NCI-H1105 treated with DMSO at 0.1 percent for 48 hours (cell line): ENCODE measurements at regions not wholly inside any gene's neighbourhood (a gene's known extent, or its start where the extent isn't known, plus 50 kb on each side); places are given as distances from the start of the nearest gene placed in this dataset.
"Not testable (repeated sequence)": the region's sequence is repeated elsewhere in the genome, so short reads cannot be mapped to it uniquely, and the experiment has no call there.

Experiments
- DNase-seq: peaks from one replicate; lab custom pipeline; 2025; lab: John Stamatoyannopoulos, UW

- no peak for DNase-seq
Observed at GRCh38 chr9:102728946-102729345, 266.2 kb upstream of the CYLC2 start.

DNA sequence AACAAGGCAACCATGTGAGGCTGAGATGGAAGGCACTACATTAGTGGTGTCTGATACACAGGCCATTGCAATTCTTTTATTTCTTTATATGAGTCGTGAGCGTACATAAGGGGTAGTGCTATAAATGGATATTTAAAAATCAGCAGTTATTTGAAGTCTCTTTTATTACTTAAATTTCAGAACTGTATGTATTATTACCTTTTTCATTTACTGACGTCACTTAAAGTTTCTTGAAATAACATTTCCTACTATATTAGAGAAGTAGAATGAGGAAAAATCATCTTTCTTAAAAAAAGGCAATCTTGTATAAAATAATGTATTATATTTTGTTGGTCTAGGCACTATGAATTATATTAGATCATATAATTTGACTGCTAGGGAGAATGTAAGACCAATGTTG is 280.9 kb upstream of the CYLC2 start:
- no peak for DNase-seq

DNA sequence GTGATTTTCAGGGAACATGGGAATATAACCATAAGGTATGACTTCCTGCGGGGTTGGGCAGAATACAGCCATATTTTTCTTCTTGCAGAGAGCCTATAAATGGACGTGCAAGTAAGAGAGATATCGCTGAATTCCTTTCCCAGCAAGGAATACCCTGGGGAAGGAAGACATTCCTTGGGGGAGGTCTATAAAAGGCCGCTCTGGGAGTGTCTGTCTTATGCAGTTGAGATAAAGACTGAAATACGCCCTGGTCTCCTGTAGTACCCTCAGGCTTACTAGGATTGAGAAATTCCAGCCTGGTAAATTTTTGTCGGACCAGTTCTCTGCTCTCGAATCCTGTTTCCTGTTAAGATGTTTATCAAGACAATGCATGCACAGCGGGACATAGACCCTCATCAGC is 282.2 kb upstream of the CYLC2 start:
- not testable (repeated sequence) for DNase-seq

DNA sequence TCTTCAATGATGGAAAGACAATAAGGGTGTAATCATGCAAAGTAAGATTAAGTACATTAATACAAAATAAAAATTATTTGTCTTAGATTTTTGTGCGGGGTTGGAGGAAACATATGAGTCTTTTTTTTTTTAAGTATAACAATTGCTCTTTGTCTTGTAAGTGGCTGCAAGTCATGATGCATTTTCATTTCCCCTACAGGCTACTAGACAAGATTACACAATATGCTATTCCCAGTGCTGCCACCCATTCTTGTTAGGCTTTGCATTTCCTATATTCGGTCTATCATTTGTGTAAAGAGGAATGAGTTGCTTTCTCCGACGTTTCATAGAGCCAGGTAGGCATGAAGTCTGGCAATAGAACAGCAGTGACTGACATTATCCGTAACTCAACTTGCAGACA is 294.2 kb upstream of the CYLC2 start:
- no peak for DNase-seq

DNA sequence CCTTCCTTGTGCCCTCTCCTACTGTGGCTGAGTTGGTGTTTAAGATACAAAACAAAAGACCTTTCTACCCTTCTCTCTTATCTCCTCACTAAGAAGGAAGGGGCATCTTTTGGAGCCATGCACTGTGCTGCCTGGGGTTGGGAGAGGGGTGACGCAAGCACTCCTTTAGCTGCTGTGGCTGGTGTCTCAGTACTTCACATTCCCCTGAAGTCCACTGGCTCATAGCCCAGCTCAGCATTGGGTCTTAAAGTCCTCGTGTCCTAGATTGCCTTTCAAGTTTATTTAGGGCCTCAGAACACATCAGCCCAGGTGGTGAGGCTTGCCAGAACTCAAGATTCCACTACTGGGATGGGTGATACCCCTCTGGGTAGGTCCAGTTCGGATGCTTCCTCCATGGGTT is 325.9 kb upstream of the CYLC2 start:
- no peak for DNase-seq

DNA sequence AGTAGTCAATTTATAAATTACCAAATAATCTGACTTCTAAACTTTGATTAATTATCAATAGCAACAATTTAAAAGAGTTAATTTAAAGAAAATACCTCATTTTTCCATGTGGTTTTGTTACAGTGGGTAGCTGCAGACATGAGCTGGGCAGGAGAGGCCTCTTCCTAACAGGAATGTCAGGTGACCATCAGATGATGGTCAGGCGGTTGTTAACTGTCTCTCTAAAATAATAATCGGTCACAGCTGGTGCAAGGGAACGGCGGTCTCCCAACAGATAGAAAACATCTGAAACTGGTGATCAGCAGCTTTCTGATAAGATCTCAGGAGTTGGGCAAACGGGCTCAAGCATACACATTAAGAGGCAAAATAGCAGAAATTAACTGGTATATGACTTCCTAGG is 342.7 kb upstream of the CYLC2 start:
- no peak for DNase-seq

GRCh38 chr9:102650896-102651295 is 344.2 kb upstream of the CYLC2 start:
- DNase-seq: no peak

GRCh38 chr9:102642651-102643050 is 352.5 kb upstream of the CYLC2 start:
- DNase-seq: no peak

- no peak for DNase-seq
Observed at GRCh38 chr9:102631559-102631958, 363.6 kb upstream of the CYLC2 start.

- DNase-seq: no peak
Observed at GRCh38 chr9:102609461-102609860, 385.7 kb upstream of the CYLC2 start.

GRCh38 chr9:102603198-102604195 is 391.6 kb upstream of the CYLC2 start:
- not testable (repeated sequence) for DNase-seq

GRCh38 chr9:102594241-102594640 is 400.9 kb upstream of the CYLC2 start:
- DNase-seq: no peak

DNA sequence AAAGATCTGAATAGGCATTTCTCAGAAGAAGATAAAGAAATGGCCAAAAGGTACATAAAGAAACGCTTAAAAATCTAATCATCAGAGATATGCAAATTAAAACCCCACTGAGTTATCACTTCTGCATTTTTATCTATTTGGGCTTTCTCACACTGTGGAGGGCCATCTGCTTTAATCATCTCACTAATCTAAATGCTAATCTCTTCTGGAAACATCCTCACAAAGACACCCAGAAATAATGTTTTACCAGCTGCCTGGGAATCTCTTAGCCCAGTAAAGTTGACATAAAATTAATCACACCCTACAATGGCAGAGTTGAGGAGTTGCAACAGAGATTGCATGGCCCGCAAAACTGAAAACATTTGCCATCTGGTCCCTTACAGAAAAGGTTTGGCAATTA is 407.9 kb upstream of the CYLC2 start:
- DNase-seq: no peak

DNA sequence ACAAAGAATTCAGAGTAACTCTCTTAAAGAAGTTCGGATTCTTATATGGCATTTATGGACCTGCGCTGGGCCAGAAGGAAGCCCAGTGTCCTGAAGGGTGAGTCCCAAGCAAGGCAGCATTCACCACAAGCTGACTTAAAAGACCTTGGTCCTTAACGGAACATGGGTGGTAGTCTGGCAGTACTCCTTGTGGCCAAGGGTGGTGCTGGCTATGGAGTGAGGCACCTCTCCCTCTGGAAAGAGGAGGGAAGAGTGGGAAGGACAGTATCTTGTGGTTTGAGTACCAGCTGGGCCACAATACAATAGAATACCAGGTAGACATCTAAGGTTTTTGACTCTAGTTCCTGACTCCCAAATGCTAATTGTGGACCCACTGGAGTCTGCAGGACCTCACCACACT is 425.7 kb upstream of the CYLC2 start:
- DNase-seq: no peak

GRCh38 chr9:102551346-102551745 is 443.8 kb upstream of the CYLC2 start:
- DNase-seq: no peak

DNA sequence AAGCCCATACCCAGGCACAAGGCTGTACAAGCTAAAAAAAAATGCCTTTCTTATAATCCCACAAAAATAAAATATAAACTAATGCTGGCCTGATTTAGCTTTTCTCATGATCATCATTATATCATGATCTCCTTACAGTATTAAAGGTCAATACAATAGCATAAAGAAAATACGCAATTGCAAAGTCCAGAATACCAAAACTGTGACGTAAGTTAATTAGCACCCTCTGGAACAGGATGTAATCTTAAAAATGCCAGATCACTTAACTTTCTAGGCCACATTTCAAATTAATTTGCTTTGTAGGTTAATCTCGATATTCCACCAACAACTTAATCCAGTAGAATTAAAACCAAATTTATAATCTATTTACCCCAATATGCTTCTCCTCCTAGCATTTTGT is 444.2 kb upstream of the CYLC2 start:
- no peak for DNase-seq

GRCh38 chr9:102550266-102550665 is 444.9 kb upstream of the CYLC2 start:
- no peak for DNase-seq

DNA sequence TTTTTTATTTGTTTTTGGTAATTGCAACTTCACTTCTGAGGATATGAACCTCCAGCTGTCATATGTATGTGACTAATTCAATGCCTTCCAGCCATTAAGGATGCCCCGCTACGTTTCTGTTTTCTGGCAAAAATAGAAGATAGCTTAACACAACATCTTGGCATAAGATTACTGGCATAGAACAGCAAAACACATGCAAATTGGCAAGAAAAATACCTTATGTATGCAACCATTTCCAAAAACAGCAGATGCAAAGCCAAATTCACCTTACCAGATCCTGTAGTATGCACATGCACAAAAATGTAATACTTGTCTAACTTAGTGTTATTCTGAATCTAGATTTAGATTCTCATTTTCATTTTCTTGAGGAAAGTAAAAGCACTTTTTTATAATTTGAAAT is 461.1 kb upstream of the CYLC2 start:
- DNase-seq: no peak

GRCh38 chr9:102521097-102521755 is 473.9 kb upstream of the CYLC2 start:
- no peak for DNase-seq

DNA sequence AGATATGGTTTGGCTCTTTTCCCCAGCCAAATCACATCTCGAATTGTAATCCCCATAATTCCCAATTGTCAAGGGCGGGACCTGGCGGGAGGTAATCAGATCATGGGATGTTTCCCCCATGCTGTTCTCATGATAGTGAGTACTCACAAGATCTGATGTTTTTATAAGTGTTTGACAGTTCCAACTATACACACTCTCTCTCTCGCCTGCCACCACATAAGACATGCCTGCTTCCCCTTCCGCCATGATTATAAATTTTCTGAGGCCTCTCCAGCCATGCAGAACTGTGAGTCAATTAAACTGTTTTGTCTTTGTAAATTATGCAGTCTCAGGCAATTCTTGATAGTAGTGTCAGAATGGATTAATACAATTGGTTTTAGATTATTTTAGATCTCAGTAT is 475.7 kb upstream of the CYLC2 start:
- DNase-seq: no peak

- peak; percentile 89 for DNase-seq
Observed at GRCh38 chr9:102518324-102518723, 476.8 kb upstream of the CYLC2 start.

DNA sequence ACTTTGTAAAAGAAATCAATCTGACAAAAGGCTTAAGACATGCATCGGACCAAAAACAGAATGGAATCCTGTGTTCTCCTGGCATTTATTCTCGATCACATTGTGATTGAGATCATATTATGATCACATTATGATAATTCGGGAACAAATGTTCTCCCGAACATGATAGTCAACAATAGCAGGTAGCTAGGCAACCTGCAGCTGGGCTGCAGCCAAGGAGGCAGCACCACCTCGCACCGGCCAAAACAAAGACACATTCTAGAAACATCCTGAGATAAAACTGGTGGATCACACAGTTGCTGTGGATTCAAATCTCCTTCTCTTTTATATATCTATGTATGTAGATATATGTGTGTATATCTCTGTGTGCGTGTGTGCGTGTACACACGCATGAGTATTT is 480.6 kb upstream of the CYLC2 start:
- DNase-seq: no peak

DNA sequence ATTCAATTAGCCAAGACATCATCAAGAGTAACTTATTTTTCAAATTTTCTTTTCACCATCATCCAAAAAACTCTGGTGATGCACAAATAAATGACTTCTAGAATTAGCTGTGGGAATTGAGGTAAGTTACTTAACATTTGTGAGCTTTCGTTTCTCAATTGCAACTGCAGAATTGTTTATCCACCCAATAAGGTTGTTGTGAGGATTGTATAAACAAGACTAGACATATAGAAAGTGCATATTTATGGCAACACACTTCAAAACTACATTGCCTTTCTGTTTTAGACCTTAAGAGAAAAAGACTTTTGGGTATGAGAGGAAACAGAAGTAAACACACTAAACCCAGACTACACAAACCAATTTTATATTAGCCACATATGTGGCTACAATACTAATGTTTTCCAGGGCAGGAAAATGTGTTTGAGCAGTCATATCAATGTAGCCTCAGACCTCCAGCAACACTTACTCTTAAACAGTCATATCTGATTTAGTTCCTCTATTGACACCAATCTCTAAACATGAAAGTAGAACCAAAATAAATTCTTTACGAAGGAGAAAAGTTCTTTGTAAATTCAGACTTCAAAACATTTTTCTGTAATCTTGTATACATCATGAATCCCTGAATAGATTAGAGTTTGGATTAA is 488.0 kb upstream of the CYLC2 start:
- DNase-seq: no peak
